ENCODE measurements at regions not wholly inside any gene's neighbourhood (a gene's known extent, or its start where the extent isn't known, plus 50 kb on each side); places are given as distances from the start of the nearest gene placed in this dataset.

- Histone ChIP-seq H3K27ac (ENCODE audit: control insufficient read depth, insufficient read depth, low read length) (no peak overlapping the region), H3K4me3 (ENCODE audit: control insufficient read depth in 2 of 3, extremely low read depth in 1 of 3, insufficient read depth in 2 of 3, low read depth in 1 of 3, low read length in 3 of 3) (no peak overlapping the region), H3K4me1 (ENCODE audit: control insufficient read depth, extremely low read depth, insufficient read depth, low read length) (no peaks in the 10 kb centered on the region), H3K9ac (ENCODE audit: control insufficient read depth, extremely low read depth, insufficient read depth, low read length) (no peak overlapping the region), H3K79me2 (ENCODE audit: control insufficient read depth, insufficient read depth, low read length) (no peaks in the 10 kb centered on the region), H3K36me3 (ENCODE audit: control insufficient read depth in 2 of 2, extremely low read depth in 1 of 2, insufficient read depth in 2 of 2, low read length in 2 of 2) (no peaks in the 10 kb centered on the region), H3K4me2 (ENCODE audit: control insufficient read depth, extremely low read depth, insufficient read depth, low read depth, low read length) (no peak overlapping the region), H3K27me3 (ENCODE audit: control insufficient read depth, extremely low read depth, insufficient read depth, low read length) (no peaks in the 10 kb centered on the region), H4K20me1 (ENCODE audit: control insufficient read depth, extremely low read depth, insufficient read depth, low read length) (no peaks in the 10 kb centered on the region), H2AFZ (ENCODE audit: control insufficient read depth, low read length) (no peak overlapping the region), H3K9me1 (ENCODE audit: control insufficient read depth, extremely low read depth, insufficient read depth, low read length) (no peaks in the 10 kb centered on the region), H3K9me3 (ENCODE audit: control insufficient read depth, low read depth, low read length) (peaks cover 1% of the 10 kb centered on the region)
- no peak for TF ChIP-seq EZH2 (IDR thresholded peaks at IDR 0.05; ENCODE audit: low read length)
- TF ChIP-seq, protein P1, sequence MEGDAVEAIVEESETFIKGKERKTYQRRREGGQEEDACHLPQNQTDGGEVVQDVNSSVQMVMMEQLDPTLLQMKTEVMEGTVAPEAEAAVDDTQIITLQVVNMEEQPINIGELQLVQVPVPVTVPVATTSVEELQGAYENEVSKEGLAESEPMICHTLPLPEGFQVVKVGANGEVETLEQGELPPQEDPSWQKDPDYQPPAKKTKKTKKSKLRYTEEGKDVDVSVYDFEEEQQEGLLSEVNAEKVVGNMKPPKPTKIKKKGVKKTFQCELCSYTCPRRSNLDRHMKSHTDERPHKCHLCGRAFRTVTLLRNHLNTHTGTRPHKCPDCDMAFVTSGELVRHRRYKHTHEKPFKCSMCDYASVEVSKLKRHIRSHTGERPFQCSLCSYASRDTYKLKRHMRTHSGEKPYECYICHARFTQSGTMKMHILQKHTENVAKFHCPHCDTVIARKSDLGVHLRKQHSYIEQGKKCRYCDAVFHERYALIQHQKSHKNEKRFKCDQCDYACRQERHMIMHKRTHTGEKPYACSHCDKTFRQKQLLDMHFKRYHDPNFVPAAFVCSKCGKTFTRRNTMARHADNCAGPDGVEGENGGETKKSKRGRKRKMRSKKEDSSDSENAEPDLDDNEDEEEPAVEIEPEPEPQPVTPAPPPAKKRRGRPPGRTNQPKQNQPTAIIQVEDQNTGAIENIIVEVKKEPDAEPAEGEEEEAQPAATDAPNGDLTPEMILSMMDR (optimal IDR thresholded peaks at IDR 0.05 in 1 of 3, IDR thresholded peaks at IDR 0.05 in 1 of 3, conservative IDR thresholded peaks at IDR 0.05 in 1 of 3; ENCODE audit: extremely low read depth in 1 of 3, insufficient read depth in 2 of 3, low read length in 3 of 3): no peak
- no peak for FAIRE-seq
- no peak for DNase-seq (ENCODE audit: low read depth, low spot score)
- dilution Hi-C loops (cut with MboI; ENCODE audit: extremely low pct_ligation_motif_present, low sequenced_read_pairs): no loop called here
Observed at GRCh38 chr2:6654279-6654678, 211.4 kb downstream of the CMPK2 start.

GRCh38 chr2:6656633-6657032 lies 209.1 kb downstream of the CMPK2 start:
- Histone ChIP-seq H3K36me3 (ENCODE audit: control insufficient read depth in 2 of 2, extremely low read depth in 1 of 2, insufficient read depth in 2 of 2, low read length in 2 of 2) (no peaks in the 10 kb centered on the region), H3K9me3 (ENCODE audit: control insufficient read depth, low read depth, low read length) (no peaks in the 10 kb centered on the region), H3K27ac (ENCODE audit: control insufficient read depth, insufficient read depth, low read length) (no peak overlapping the region), H3K9ac (ENCODE audit: control insufficient read depth, extremely low read depth, insufficient read depth, low read length) (no peak overlapping the region), H2AFZ (ENCODE audit: control insufficient read depth, low read length) (no peak overlapping the region), H3K4me2 (ENCODE audit: control insufficient read depth, extremely low read depth, insufficient read depth, low read depth, low read length) (no peak overlapping the region), H3K79me2 (ENCODE audit: control insufficient read depth, insufficient read depth, low read length) (no peaks in the 10 kb centered on the region), H4K20me1 (ENCODE audit: control insufficient read depth, extremely low read depth, insufficient read depth, low read length) (no peaks in the 10 kb centered on the region), H3K27me3 (ENCODE audit: control insufficient read depth, extremely low read depth, insufficient read depth, low read length) (no peaks in the 10 kb centered on the region), H3K9me1 (ENCODE audit: control insufficient read depth, extremely low read depth, insufficient read depth, low read length) (no peaks in the 10 kb centered on the region), H3K4me1 (ENCODE audit: control insufficient read depth, extremely low read depth, insufficient read depth, low read length) (no peaks in the 10 kb centered on the region), H3K4me3 (ENCODE audit: control insufficient read depth in 2 of 3, extremely low read depth in 1 of 3, insufficient read depth in 2 of 3, low read depth in 1 of 3, low read length in 3 of 3) (no peak overlapping the region)
- dilution Hi-C loops (cut with MboI; ENCODE audit: extremely low pct_ligation_motif_present, low sequenced_read_pairs): no loop called here
- no peak for DNase-seq (ENCODE audit: low read depth, low spot score)
- TF ChIP-seq, protein P1 (optimal IDR thresholded peaks at IDR 0.05 in 1 of 3, IDR thresholded peaks at IDR 0.05 in 1 of 3, conservative IDR thresholded peaks at IDR 0.05 in 1 of 3; ENCODE audit: extremely low read depth in 1 of 3, insufficient read depth in 2 of 3, low read length in 3 of 3): no peak
- TF ChIP-seq EZH2 (IDR thresholded peaks at IDR 0.05; ENCODE audit: low read length): no peak
- no peak for FAIRE-seq
